ENCODE measurements at regions not wholly inside any gene's neighbourhood (a gene's known extent, or its start where the extent isn't known, plus 50 kb on each side); places are given as distances from the start of the nearest gene placed in this dataset.

- H3K4me3 ChIP-seq (replicated peaks; ENCODE audit: low read depth, low read length), result no peak overlapping the region
- DNase-seq (ENCODE audit: extremely low read depth, low read depth), result no peak
- TF ChIP-seq CTCF (IDR thresholded peaks at IDR 0.05; ENCODE audit: low read depth, low read length, missing control alignments), result no peak
These were observed 65.3 kb downstream of the BTBD3 start for GRCh38 chr20:11982955-11983470.

- DNase-seq (ENCODE audit: extremely low read depth, low read depth), result no peak
- H3K4me3 ChIP-seq (replicated peaks; ENCODE audit: low read depth, low read length), result no peak overlapping the region
- no peak for TF ChIP-seq CTCF (IDR thresholded peaks at IDR 0.05; ENCODE audit: low read depth, low read length, missing control alignments)
These were observed 69.3 kb downstream of the BTBD3 start for GRCh38 chr20:11986954-11987353.

DNA sequence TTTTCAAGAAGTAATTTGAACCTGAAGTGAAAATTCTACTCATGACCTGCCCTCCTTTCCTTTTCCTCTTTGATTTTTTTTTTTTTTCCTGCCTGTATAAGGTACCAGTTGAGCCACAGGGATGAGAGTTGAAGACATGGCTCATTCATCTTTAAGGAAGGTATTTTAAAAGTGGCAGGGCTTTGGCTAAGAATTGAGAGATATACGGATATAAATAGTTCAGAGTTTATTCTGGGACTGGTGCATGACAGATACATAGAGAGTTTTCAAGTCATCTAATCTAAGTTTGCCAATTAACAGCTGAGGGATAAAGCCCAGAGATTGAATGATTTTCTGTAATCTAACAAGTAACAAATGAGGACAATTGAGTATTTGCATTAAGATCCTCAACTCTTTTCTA is 69.8 kb downstream of the BTBD3 start:
- no peak overlapping the region for H3K4me3 ChIP-seq (replicated peaks; ENCODE audit: low read depth, low read length)
- no peak for TF ChIP-seq CTCF (IDR thresholded peaks at IDR 0.05; ENCODE audit: low read depth, low read length, missing control alignments)
- DNase-seq (ENCODE audit: extremely low read depth, low read depth), result no peak

DNA sequence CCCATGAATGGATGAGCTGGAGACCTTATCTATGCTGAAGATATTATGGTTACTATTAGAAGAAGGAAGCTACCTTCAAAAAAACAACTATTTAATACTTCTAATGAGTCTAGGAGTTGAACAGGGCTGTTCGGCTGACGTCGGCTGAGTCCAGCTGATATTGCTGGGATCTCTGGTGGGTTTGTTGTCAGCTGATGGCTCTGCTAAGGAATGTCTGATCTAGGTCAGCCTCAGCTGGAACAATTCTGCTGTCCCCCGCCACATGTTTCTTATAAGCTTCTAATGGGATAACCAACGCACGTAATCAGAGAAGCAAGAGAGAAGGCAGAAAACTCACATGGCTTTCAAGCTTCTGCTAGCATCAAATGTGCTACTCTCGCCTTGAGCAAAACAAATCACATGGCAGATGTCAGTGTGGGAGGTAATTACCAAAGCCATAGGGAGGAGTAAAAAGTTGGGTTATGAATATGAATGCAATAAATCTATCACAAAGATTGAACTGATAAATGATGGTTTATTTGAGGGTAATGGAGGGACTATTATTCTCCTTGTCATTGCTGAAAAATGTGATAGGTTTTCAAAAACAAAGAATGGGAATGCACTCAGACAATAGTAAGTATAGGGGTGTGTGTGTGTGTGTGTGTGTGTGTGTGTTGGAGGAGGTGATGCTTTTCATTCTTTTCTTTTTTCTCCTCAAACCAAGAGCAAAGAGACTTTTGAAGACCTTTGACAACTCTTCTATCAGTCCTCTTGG is 71.5 kb downstream of the BTBD3 start:
- no peak overlapping the region for H3K4me3 ChIP-seq (replicated peaks; ENCODE audit: low read depth, low read length)
- DNase-seq (ENCODE audit: extremely low read depth, low read depth), result no peak
- TF ChIP-seq CTCF (IDR thresholded peaks at IDR 0.05; ENCODE audit: low read depth, low read length, missing control alignments), result no peak

- no peak for DNase-seq (ENCODE audit: extremely low read depth, low read depth)
- no peak for TF ChIP-seq CTCF (IDR thresholded peaks at IDR 0.05; ENCODE audit: low read depth, low read length, missing control alignments)
These were observed 74.7 kb downstream of the BTBD3 start for GRCh38 chr20:11992426-11992825.

DNA sequence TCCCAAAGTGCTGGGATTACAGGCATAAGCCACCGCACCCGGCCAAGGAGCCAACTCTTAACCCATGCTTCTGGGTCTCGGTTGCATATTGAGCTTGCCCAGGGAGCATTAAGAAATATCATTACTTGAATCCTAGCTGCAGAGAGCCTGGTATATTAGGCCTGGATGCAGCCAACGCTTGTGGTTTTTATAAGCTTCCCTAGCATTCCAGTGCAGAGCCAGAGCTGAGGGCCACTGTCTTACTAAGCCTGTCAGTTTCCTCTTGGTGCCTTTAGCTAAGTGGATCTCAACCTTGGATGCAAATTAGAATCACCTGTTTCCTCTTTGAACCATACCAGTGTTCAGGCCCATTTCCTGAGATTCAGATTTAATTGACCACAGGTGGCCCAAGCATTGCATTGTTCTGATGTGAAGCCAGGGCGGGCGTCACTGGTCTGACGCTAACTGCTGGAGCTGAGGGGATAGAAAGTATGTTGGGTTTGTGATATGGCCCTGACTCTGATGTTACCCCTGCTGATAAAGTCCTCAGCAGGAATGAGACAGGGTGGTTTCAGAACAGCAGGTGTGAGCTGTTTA is 76.3 kb downstream of the BTBD3 start:
- no peak overlapping the region for H3K4me3 ChIP-seq (replicated peaks; ENCODE audit: low read depth, low read length)
- DNase-seq (ENCODE audit: extremely low read depth, low read depth), result peak; percentile 65
- no peak for TF ChIP-seq CTCF (IDR thresholded peaks at IDR 0.05; ENCODE audit: low read depth, low read length, missing control alignments)

More at GRCh38 chr20:11992426-11992825, 74.7 kb downstream of the BTBD3 start:
- H3K4me3 ChIP-seq (replicated peaks; ENCODE audit: low read depth, low read length), result no peak overlapping the region
